PC-9 (cell line): ENCODE measurements at regions not wholly inside any gene's neighbourhood (a gene's known extent, or its start where the extent isn't known, plus 50 kb on each side); places are given as distances from the start of the nearest gene placed in this dataset.
"Not testable (repeated sequence)": the region's sequence is repeated elsewhere in the genome, so short reads cannot be mapped to it uniquely, and the experiment has no call there.

Experiments used
- BruUV-seq: library from RNA; stranded (reverse); fragments of 400-500 nt; replicated peaks from 2 replicates; lab custom pipeline; 2021; lab: Mats Ljungman, UMichigan
- CTCF ChIA-PET: fragments of 300-600 bp; sonication (Branson Sonifier 250); formaldehyde crosslinking; loops from one replicate; lab custom pipeline; 2022; ENCODE audit warnings: antibody characterized with exemption; lab: Charles Lee
- POLR2A ChIA-PET: fragments of 300-600 bp; sonication (Branson Sonifier 250); formaldehyde crosslinking; loops from one replicate; lab custom pipeline; 2022; ENCODE audit warnings: antibody characterized with exemption; ENCODE audit not compliant: unreplicated experiment; lab: Charles Lee
- DNase-seq, 2 experiments: peaks; one replicate each; pipeline versions ENCODE4 v3.0.0 to v3.0.0-alpha.2; 2015 to 2022; ENCODE audit warnings: mixed read lengths in 1 of 2
- H2AFZ ChIP-seq: fragments of 200-600 bp; sonication (generic); 2 replicates; pipeline ENCODE4 v1.8.1; 2017; ENCODE audit warnings: antibody characterized with exemption
- H3F3A ChIP-seq: fragments of 200-600 bp; sonication (generic); 2 replicates; pipeline ENCODE4 v1.8.1; 2017; ENCODE audit warnings: antibody characterized with exemption, mild to moderate bottlenecking, low read depth; ENCODE audit not compliant: insufficient read depth
- H3K27ac ChIP-seq: fragments of 200-600 bp; sonication (generic); 2 replicates; pipeline ENCODE4 v1.6.1; 2016; ENCODE audit warnings: mixed run types
- H3K27me3 ChIP-seq: fragments of 200-600 bp; sonication (generic); 2 replicates; pipeline ENCODE4 v1.6.1; 2016; ENCODE audit warnings: low read depth, mixed run types; ENCODE audit not compliant: insufficient read depth
- H3K36me3 ChIP-seq: fragments of 200-600 bp; sonication (generic); 2 replicates; pipeline ENCODE4 v1.6.1; 2016; ENCODE audit warnings: low read depth, mixed run types
- H3K4me1 ChIP-seq: fragments of 200-600 bp; sonication (generic); replicated peaks from 2 replicates; pipeline ENCODE4 v1.6.1; 2016; ENCODE audit warnings: mixed run types; ENCODE audit not compliant: insufficient read depth
- H3K4me2 ChIP-seq: fragments of 200-600 bp; sonication (generic); 2 replicates; pipeline ENCODE4 v1.6.1; 2017; ENCODE audit warnings: mixed run types
- H3K4me3 ChIP-seq: fragments of 200-600 bp; sonication (generic); 2 replicates; pipeline ENCODE4 v1.6.1; 2016; ENCODE audit warnings: mixed run types
- H3K79me2 ChIP-seq: fragments of 200-600 bp; sonication (generic); 2 replicates; pipeline ENCODE4 v1.6.1; 2017; ENCODE audit warnings: low read depth, mixed run types
- H3K9me2 ChIP-seq: fragments of 200-600 bp; sonication (generic); 2 replicates; pipeline ENCODE4 v1.8.1; 2017; ENCODE audit warnings: mild to moderate bottlenecking; ENCODE audit not compliant: insufficient read depth
- H3K9me3 ChIP-seq: fragments of 200-600 bp; sonication (generic); 2 replicates; pipeline ENCODE4 v1.8.1; 2016; ENCODE audit warnings: low read depth; ENCODE audit not compliant: insufficient read depth
- H4K20me1 ChIP-seq: fragments of 200-600 bp; sonication (generic); 2 replicates; pipeline ENCODE4 v1.8.1; 2017; ENCODE audit not compliant: insufficient read depth
- EZH2 ChIP-seq: fragments of 200-600 bp; sonication (generic); IDR thresholded peaks from 2 replicates; pipeline ENCODE4 v1.8.0; 2017; ENCODE audit warnings: antibody characterized with exemption, low read depth
- intact Hi-C: fragments of 100-400 bp; cut with micrococcal nuclease; formaldehyde crosslinking; loops from one replicate; pipeline ENCODE4 v1.10.0; 2022; ENCODE audit not compliant: unreplicated experiment
- TF ChIP-seq, protein P1 (sequence below): fragments of 200-600 bp; sonication (generic); conservative IDR thresholded peaks from 2 replicates; pipeline ENCODE4 v1.6.1; 2017; ENCODE audit warnings: mixed run types, antibody characterized with exemption, mild to moderate bottlenecking, moderate library complexity

DNA sequence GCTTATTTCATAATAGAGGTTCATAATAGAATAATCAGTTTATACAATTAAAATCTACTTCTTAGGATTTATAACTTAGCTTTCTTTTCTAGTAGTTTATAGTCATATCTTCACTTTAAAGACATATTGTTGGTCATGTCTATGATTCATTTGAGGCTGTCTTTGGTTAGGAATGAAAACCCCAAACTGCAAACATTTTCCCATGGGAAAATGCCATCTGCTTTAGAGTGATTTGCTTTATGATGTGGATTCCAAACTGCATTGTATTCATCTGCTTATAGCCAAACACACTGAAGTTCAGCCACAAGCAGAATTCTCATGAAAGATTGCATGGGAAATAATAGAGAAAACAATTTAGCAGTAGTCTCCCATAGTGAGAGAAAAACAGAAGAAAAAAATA, 128.0 kb downstream of the RFPL4B start:
- ChIA-PET POLR2A (interaction anchor here (0.7 kb wide), 1 partner anchor 12 kb away, joined by 7 read pairs; no protein-coding TSS in a partner anchor), CTCF (no interaction called here)
- peak in 1 of 2 experiments; percentile 41 for DNase-seq

GRCh38 chr6:112477125-112477524, 130.0 kb downstream of the RFPL4B start:
- H3K27me3 ChIP-seq = no peaks in the 10 kb centered on the region
- H3K36me3 ChIP-seq = no peaks in the 10 kb centered on the region
- TF ChIP-seq EZH2 = no peak
- TF ChIP-seq, protein P1, sequence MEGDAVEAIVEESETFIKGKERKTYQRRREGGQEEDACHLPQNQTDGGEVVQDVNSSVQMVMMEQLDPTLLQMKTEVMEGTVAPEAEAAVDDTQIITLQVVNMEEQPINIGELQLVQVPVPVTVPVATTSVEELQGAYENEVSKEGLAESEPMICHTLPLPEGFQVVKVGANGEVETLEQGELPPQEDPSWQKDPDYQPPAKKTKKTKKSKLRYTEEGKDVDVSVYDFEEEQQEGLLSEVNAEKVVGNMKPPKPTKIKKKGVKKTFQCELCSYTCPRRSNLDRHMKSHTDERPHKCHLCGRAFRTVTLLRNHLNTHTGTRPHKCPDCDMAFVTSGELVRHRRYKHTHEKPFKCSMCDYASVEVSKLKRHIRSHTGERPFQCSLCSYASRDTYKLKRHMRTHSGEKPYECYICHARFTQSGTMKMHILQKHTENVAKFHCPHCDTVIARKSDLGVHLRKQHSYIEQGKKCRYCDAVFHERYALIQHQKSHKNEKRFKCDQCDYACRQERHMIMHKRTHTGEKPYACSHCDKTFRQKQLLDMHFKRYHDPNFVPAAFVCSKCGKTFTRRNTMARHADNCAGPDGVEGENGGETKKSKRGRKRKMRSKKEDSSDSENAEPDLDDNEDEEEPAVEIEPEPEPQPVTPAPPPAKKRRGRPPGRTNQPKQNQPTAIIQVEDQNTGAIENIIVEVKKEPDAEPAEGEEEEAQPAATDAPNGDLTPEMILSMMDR = no peak
- POLR2A ChIA-PET = no interaction called here
- intact Hi-C loops = no loop called here
- H3K27ac ChIP-seq = no peak overlapping the region
- H3K4me1 ChIP-seq = no peaks in the 10 kb centered on the region; the same call in 1 of the 2 replicates
- H3F3A ChIP-seq = no peaks in the 10 kb centered on the region
- no peaks in the 10 kb centered on the region for H4K20me1 ChIP-seq
- DNase-seq = no peak
- 0 out of 2 replicates have a peak overlapping the region, but pooled peaks have one; percentile 52 for H2AFZ ChIP-seq
- no peak overlapping the region for H3K4me3 ChIP-seq
- BruUV-seq = no TSS peak
- H3K4me2 ChIP-seq = no peak overlapping the region
- H3K9me3 ChIP-seq = 0 out of 2 replicates have a peak, but pooled peaks cover 3% of the 10 kb centered on the region
- no peaks in the 10 kb centered on the region for H3K79me2 ChIP-seq
- CTCF ChIA-PET = no interaction called here
- H3K9me2 ChIP-seq = no peaks in the 10 kb centered on the region

More for the DNA sequence above, 128.0 kb downstream of the RFPL4B start:
- Histone ChIP-seq H3K27me3 (no peaks in the 10 kb centered on the region), H2AFZ (no peak overlapping the region), H4K20me1 (no peaks in the 10 kb centered on the region), H3K4me2 (no peak overlapping the region), H3K9me2 (no peaks in the 10 kb centered on the region), H3K4me1 (no peaks in the 10 kb centered on the region), H3K79me2 (no peaks in the 10 kb centered on the region), H3K36me3 (no peaks in the 10 kb centered on the region), H3K27ac (no peak overlapping the region), H3K9me3 (0 out of 2 replicates have a peak, but pooled peaks cover 3% of the 10 kb centered on the region), H3K4me3 (no peak overlapping the region), H3F3A (no peaks in the 10 kb centered on the region)
- TF ChIP-seq, protein P1 = no peak
- no peak for TF ChIP-seq EZH2
- intact Hi-C loops = no loop called here
- no TSS peak for BruUV-seq

DNA sequence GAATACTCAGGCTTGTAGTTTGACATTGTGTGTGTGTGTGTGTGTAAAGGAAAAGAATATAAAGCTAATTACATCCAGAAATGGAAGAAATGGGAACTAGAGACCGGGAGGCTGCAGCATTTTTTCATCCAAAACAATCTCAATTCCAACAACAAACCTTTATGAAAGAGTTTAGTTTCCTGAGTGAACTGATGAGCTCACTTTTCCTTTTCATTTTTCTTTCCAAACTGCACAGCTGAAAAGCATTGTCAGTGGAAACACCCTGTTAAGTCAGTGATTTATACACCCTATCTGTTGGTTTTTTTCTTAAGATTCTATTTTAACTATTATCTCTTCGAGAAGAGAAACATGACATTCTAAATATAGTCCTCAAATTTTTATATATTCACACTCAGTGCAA, 130.9 kb downstream of the RFPL4B start:
- H3K9me2 ChIP-seq = no peaks in the 10 kb centered on the region
- no peak overlapping the region for H3K27ac ChIP-seq
- peak overlapping the region; percentile 52; the same call in 1 of the 2 replicates for H2AFZ ChIP-seq
- no peaks in the 10 kb centered on the region for H3K79me2 ChIP-seq
- H3K4me3 ChIP-seq = no peak overlapping the region
- no peaks in the 10 kb centered on the region for H3F3A ChIP-seq
- DNase-seq = no peak
- no TSS peak for BruUV-seq
- intact Hi-C loops = no loop called here
- H3K9me3 ChIP-seq = 0 out of 2 replicates have a peak, but pooled peaks cover 3% of the 10 kb centered on the region
- TF ChIP-seq, protein P1 = no peak
- TF ChIP-seq EZH2 = no peak
- no peaks in the 10 kb centered on the region for H3K27me3 ChIP-seq
- H3K4me1 ChIP-seq = no peaks in the 10 kb centered on the region; the same call in 1 of the 2 replicates
- ChIA-PET CTCF (no interaction called here), POLR2A (no interaction called here)
- no peaks in the 10 kb centered on the region for H4K20me1 ChIP-seq
- no peak overlapping the region for H3K4me2 ChIP-seq
- no peaks in the 10 kb centered on the region for H3K36me3 ChIP-seq

GRCh38 chr6:112479975-112480374, 132.8 kb downstream of the RFPL4B start:
- H3F3A ChIP-seq, H3K4me2 ChIP-seq, intact Hi-C loops, H3K9me3 ChIP-seq, H3K27ac ChIP-seq, H3K36me3 ChIP-seq, H3K4me1 ChIP-seq, DNase-seq, H3K4me3 ChIP-seq, H4K20me1 ChIP-seq, H3K9me2 ChIP-seq, POLR2A ChIA-PET, H3K27me3 ChIP-seq, H3K79me2 ChIP-seq, CTCF ChIA-PET, H2AFZ ChIP-seq, BruUV-seq: not testable (repeated sequence)
